Kidney epithelial cell (primary cell): ENCODE measurements at regions not wholly inside any gene's neighbourhood (a gene's known extent, or its start where the extent isn't known, plus 50 kb on each side); places are given as distances from the start of the nearest gene placed in this dataset.
"Not testable (repeated sequence)": the region's sequence is repeated elsewhere in the genome, so short reads cannot be mapped to it uniquely, and the experiment has no call there.

Experiments
- DNase-seq: peaks from one replicate; pipeline ENCODE4 v3.0.0-alpha.2; 2010; ENCODE audit warnings: low read depth
- H3K27me3 ChIP-seq: 2 replicates; pipeline ENCODE4 v1.6.0; 2011; ENCODE audit warnings: low read length; ENCODE audit not compliant: control insufficient read depth, insufficient read depth
- H3K36me3 ChIP-seq: 2 replicates; pipeline ENCODE4 v1.5.1; 2011; ENCODE audit warnings: low read length; ENCODE audit not compliant: control insufficient read depth, insufficient read depth
- H3K4me3 ChIP-seq: 2 replicates; pipeline ENCODE4 v1.5.1; 2011; ENCODE audit warnings: low read depth, mild to moderate bottlenecking, control low read depth, low read length
- TF ChIP-seq, protein P1 (sequence below): IDR thresholded peaks from 2 replicates; pipeline ENCODE4 v1.5.1; 2011; ENCODE audit warnings: mild to moderate bottlenecking, moderate library complexity, low read length, control low read depth, inconsistent platforms; ENCODE audit not compliant: insufficient read depth, poor library complexity, severe bottlenecking

DNA sequence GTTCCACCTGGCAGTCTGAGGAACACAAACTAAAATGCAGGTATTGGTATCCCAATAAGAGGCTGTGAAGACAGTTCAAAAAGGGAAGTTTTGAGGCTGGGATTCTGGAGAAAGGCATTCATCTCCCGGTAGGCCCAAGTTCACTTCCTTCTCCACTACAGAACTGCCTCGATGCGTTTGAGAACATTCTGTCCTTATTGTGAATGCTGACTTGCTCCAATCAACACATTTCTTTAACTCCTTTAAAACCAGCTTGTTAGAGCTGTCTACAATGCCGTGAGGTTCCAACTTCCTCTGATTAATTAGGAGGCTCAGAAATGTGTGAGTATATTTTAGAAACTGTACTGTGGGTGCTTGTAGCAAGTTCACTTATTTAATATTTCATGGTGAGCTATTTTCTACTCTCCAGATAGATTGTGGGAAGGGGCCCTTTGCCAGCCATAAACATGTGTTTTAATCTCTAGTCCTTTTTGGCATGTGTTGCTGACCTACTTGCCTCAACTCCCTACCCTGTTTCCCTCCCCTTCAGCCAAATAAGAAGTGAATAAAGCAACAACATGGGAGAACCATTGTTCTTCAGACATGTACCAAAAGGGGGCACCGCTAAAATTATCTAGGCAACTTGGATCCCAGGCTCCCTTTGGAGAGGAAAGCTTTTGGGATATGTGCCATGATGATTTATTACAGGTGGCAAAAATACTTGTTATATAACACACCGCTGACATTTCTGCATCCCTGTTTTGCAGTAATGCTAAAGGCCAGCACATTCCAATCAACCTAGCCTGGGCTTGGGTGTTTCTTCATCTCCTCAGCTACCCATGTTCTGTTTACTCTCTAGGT, 245.6 kb downstream of the BLID start:
- H3K36me3 ChIP-seq, result no peaks in the 10 kb centered on the region

DNA sequence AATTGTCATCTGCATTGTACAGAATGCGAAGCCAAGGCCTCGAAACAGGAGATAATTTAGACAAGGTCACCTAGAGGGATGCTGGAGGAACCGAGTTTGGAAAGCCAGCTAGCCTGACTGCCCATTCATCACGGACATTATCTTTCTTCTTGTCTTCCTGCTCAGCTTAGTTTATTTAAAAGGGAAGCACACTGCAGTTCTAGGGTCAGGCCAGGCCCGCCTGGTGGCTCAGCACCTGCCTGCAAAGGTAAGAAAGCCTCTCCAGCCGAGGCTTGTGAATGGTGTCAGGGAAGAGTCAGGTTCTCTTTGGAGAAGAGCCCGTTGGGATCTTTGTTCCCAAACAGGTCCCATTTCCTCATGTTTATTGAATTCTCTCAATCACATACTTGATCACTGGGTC, 246.5 kb downstream of the BLID start:
- Histone ChIP-seq H3K27me3 (no peaks in the 10 kb centered on the region), H3K36me3 (no peaks in the 10 kb centered on the region), H3K4me3 (no peak overlapping the region)
- TF ChIP-seq, protein P1, sequence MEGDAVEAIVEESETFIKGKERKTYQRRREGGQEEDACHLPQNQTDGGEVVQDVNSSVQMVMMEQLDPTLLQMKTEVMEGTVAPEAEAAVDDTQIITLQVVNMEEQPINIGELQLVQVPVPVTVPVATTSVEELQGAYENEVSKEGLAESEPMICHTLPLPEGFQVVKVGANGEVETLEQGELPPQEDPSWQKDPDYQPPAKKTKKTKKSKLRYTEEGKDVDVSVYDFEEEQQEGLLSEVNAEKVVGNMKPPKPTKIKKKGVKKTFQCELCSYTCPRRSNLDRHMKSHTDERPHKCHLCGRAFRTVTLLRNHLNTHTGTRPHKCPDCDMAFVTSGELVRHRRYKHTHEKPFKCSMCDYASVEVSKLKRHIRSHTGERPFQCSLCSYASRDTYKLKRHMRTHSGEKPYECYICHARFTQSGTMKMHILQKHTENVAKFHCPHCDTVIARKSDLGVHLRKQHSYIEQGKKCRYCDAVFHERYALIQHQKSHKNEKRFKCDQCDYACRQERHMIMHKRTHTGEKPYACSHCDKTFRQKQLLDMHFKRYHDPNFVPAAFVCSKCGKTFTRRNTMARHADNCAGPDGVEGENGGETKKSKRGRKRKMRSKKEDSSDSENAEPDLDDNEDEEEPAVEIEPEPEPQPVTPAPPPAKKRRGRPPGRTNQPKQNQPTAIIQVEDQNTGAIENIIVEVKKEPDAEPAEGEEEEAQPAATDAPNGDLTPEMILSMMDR, result no peak
- no peak for DNase-seq

More for the DNA sequence above, 245.6 kb downstream of the BLID start:
- Histone ChIP-seq H3K27me3 (no peaks in the 10 kb centered on the region), H3K4me3 (no peak overlapping the region)
- DNase-seq, result no peak
- TF ChIP-seq, protein P1, result no peak

DNA sequence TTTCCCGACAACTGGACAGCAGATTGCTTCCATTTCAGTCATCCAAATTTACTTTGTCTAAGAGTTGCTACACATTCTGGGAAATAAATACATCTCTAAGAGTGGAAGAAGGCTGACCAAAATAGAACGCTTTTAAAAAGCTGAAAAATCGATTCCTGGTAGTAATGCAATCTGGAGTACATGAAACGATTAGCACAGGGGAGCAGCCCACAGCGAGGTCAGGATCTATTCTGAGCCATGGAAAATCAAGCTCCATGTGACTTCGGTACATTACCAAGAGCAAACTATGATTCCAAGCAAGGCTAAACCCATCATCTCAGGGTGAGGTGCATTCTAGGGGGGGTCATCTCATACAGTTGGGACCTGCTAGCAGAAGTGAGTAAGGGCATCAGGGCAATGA, 249.3 kb downstream of the BLID start:
- no peaks in the 10 kb centered on the region for H3K27me3 ChIP-seq
- DNase-seq, result no peak
- no peak overlapping the region for H3K4me3 ChIP-seq
- no peaks in the 10 kb centered on the region for H3K36me3 ChIP-seq
- TF ChIP-seq, protein P1, result no peak

DNA sequence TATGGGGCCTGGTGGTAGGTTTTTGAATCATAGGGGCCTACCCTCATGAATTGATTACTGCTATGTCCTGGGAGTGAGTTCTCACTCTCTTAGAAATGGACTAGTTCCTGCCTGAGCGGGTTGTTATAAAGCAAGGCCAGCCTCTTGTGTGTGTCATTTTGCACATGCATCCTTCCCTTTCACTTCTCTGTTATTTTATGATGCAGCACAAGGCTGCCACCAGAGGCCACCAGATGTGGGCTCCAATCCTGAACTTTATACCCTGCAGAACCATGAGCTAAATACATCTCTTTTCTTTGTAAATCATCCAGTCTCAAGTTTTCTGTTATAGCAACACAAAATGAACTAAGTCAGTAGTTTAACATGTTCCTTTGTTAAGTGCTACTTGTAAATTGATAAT, 251.4 kb downstream of the BLID start:
- DNase-seq, result no peak
- TF ChIP-seq, protein P1, result no peak
- no peaks in the 10 kb centered on the region for H3K27me3 ChIP-seq
- no peaks in the 10 kb centered on the region for H3K36me3 ChIP-seq
- no peak overlapping the region for H3K4me3 ChIP-seq

DNA sequence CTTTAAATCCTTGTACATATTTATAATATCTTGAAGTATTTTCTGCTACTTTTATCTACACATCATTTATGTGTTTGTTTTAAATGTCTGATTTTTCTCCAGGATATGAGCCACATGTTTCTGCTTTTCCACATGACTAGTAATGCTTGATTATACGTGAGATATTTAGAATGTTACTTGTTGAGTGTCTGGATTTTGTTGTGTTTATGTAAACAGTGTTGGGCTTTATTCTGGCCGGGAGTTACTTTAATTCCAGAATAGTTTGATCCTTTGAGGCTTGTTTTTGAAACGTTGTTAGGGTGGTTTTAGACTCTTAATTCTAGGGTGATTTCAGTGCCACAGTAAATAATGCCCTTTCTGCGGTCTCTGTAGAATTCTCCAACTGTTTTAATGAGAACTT, 252.9 kb downstream of the BLID start:
- TF ChIP-seq, protein P1, result no peak
- no peak for DNase-seq
- no peak overlapping the region for H3K4me3 ChIP-seq
- H3K27me3 ChIP-seq, result no peaks in the 10 kb centered on the region
- H3K36me3 ChIP-seq, result no peaks in the 10 kb centered on the region

DNA sequence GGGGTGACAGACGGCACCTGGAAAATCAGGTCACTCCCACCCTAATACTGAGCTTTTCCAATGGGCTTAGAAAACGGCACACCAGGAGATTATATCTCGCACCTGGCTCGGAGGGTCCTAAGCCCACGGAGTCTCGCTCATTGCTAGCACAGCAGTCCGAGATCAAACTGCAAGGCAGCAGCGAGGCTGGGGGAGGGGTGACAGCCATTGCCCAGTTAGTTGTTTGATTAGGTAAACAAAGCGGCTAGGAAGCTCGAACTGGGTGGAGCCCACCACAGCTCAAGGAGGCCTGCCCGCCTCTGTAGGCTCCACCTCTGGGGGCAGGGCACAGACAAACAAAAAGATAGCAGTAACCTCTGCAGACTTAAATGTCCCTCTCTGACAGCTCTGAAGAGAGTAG, 260.9 kb downstream of the BLID start:
- not testable (repeated sequence) for H3K4me3 ChIP-seq, H3K36me3 ChIP-seq, H3K27me3 ChIP-seq, DNase-seq
